Stimulated activated CD8-positive, alpha-beta memory T cell treated with anti-CD3 and anti-CD28 coated beads, Interleukin-7, amount 100 ng/mL, for 48 hours (primary cell): ENCODE measurements at regions not wholly inside any gene's neighbourhood (a gene's known extent, or its start where the extent isn't known, plus 50 kb on each side); places are given as distances from the start of the nearest gene placed in this dataset.
"Not testable (repeated sequence)": the region's sequence is repeated elsewhere in the genome, so short reads cannot be mapped to it uniquely, and the experiment has no call there.

Source experiments
- DNase-seq, 2 donors: peaks; one replicate each; pipeline ENCODE4 v3.0.0-alpha.2; 2020; ENCODE audit warnings: low read depth in 1 of 2; ENCODE audit errors: extremely low read depth in 1 of 2

DNA sequence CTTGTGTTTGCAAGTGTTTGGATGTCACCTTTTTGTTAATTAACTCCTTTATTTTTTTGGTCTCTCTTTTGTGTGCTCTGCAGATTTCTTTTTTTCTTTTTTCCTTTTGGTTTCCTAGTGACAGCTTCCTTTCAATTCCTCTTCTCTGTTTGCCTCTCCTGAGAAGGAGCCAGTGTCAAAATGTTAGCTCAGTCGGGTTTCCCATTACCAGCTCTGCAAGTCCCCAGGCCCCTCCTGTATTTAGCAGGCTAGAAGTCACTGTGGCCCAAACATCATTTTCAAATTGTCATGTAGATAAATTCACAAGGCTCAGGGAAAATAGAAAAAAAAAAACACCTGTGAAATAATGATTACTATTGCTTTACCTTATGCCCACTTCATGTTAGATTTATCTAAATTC is 1621.6 kb downstream of the CDH8 start:
- DNase-seq: no peak

DNA sequence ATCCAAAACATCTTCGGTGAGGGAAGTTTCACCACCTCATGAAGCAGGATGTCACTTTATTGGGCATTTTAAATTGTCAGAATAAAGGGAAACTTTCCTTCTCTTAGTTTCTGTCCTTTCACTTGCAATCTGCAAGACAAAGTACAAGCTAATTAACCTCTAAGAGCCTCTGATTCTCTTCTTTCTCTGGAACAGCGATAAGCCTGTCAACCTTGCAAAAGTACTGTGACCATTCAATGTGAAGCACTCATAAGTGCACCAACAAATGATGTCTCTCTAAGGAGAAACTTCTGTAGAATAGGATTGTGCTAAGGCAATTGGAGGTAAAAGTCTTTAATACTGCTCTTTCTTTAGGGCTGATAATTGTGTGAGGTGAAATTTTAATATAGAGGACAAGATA is 1622.3 kb downstream of the CDH8 start:
- DNase-seq: no peak

DNA sequence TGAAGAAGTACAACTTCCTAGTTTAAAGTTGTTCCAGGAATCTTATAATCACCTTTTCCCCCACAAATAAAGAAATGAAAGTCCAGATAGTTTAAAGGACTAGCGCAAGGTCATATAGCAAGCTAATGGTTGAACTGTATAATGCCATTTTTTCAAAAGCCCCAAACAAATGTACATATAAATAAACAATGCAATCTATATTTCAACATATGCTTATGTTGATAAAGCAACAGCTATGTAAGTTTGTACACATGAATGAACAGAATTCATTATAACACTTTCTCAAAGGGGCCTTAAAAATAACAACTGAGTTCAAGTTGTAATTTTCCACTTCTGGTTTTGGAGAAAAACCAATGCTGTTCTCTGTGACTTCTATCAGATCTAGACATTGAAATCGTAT is 1628.6 kb downstream of the CDH8 start:
- DNase-seq: no peak

DNA sequence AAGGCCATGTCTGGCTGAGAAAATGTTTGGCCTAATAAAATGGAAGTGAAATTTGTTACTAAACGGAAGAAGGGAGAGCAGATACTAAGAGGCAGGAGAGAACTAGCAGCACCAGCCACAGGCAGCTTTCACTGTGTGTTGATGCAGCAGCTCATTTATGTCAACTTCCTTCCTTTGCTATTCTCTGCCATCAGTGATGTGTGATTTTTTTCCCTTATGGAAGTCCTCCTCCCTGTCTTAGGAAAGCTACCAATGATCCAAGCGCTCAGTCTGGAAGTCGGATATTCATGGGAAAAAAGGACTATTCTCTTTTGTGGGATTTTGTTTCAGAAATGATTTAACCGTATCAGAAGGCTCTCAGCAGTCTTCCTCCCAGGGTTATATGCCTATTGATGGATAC is 1629.2 kb downstream of the CDH8 start:
- no peak for DNase-seq

DNA sequence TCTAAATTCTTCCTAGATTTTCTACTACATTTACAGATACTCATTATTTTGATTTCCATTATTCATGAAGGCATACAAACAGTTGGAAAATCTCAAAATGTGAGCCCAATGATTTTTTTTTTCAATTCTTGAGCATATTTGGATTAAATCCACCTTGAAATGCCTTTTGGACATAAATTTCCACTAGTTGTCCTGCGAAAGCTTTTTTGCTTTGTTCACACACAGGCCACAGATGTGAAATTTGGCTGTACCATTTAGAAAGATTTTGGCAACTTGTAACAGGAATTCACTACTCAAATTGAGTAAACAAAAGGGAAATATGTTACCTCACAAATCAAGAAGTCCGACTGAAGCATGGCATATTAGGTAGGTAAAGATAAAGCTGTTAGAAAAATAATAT is 1631.0 kb downstream of the CDH8 start:
- no peak for DNase-seq

DNA sequence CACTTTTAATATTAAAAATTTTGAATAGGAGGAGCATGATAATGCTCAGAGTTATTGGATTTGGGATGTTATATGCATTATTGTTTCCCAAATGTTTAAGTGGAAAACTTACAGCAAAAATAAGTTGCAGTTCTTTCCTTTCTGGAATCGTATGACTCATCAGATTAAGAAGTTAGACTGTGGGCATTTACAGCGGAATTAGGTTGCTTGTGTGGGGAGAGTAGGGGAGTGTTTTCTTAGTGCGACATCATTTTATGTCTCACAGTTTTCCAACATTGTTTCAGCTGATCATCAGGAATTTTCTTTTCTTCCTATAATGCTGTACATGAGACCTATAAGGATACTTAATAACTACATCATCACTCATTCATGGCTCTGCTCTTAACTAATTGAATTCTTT is 1631.8 kb downstream of the CDH8 start:
- DNase-seq: no peak

DNA sequence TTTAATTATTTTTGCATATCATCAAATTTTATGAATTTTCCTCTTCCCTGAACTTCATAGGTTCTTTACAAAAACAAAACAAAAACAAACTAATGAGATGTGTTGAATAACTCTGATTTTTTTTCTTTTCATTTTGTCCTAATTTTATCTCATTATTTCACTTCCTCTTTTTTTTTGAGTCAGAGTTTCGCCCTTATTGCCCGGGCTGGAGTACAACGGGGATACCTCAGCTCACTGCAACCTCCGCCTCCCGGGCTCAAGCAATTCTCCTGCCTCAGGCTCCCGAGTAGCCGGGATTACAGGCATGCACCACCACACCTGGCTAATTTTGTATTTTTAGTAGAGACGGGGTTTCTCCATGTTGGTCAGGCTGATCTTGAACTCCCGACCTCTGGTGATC is 1633.3 kb downstream of the CDH8 start:
- DNase-seq: not testable (repeated sequence)

DNA sequence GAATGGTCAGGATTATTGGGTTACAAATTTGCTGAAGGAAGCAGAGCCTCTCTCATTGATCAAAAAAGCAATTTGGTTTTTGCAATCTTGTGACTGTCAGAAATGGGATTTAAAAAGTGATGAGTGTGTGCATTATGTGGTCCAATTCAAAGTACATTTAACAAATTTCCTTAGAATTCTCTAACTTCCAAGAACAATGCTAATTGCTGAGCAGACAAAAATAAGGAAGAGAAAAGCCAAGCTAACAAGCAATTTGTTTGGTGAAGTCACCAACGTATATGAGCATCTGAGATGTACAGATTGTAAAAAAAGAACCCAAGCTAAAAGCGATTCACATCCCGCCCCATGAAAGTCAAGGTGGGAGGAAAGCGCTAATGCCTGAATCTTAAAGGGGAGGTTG is 1643.9 kb downstream of the CDH8 start:
- no peak for DNase-seq

DNA sequence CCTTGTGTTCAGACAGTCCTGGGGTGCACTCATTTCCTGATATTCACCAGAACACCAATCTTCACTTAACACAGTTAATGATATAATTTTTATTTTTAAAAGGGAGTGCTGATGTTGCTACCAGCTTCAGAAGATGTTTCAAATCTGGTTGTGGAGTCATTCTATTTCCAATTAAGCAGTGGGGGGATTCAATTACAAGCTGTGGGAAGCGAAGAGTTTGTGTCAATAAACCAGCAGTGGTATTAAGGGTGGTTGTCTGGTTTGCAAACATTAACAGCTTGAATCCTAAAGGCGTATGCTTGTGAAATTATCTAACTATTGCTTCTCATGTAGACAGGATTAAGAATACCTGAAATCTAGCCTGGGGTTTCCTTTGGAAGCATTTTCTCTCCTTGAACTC is 1637.5 kb upstream of the GOT2 start:
- DNase-seq: no peak

DNA sequence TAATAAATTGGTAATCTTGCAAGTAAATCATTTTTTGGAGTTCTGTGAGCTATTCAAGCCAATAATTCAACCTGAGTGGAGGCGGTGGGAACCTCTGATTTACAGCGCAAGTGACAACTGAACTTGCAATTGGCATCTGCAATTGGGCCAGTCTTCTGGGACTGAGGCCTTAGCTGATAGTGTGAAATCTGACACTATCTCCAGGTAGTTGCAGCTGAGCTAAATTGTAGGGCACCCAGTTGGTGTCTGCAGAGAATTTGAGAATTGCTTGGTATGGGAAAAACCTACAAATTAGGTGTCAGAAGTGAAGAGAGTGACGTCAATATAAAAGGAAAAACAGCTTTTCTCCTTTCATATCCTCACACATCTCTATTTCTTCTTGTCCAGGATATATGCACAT is 1633.6 kb upstream of the GOT2 start:
- DNase-seq: no peak

DNA sequence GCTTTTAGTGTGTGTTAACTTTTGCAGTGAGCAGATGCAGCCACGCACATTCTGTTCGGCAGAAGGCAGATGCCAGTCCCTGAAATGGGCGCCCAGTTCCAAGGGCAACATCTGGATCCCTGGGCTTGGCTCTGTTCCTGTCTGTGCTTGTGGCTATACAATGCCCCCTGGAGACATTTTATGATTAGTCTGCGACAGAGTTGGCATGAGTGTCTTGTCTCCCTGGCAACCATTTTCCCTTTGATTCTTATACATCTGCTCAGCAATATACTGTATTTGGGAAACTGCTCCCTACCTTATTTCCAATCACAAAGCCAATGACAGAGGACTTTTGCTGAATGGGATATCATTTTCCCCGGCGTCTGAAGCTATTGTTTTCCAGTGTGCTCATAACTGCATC is 1629.5 kb upstream of the GOT2 start:
- DNase-seq: no peak

DNA sequence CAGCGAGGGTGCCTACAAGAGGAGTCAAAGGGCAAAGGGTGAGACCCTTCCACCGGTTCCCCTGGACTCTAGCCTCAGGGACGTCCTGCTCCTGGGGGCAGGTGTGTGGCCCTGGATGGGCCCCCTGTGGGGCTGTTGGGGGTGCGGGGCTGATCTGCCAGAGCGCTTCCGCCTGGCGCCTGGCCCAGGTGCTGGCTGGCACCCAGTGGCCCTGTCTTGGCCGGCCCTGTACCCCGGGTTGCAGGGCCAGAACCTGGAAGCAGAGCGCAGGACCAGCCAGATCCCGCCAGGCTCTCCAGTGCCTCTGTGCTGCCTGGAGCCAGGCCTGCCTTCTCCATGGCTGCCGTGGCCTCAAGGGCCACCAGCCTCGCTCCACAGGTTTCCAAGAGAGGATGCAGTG is 1625.8 kb upstream of the GOT2 start:
- not testable (repeated sequence) for DNase-seq

DNA sequence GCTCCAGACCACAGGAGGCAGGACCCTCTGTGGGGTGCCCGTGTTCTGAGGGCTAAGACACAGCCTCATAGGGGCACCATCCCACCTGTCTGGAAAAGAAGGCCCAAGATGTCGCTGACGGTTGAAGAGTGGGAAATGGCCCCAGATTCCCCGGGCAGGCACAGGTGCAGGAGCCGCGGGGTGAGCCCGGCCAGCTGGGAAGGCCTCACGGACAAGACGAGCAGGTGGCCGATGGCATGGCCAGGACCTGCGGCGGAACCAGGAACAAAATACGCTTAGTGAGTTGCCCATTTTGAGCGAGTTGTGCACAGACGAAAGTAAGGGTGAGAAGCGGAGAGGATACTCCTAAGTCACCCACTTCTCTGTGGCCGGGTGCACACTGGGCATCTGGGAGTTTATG is 1625.3 kb upstream of the GOT2 start:
- DNase-seq: not testable (repeated sequence)

DNA sequence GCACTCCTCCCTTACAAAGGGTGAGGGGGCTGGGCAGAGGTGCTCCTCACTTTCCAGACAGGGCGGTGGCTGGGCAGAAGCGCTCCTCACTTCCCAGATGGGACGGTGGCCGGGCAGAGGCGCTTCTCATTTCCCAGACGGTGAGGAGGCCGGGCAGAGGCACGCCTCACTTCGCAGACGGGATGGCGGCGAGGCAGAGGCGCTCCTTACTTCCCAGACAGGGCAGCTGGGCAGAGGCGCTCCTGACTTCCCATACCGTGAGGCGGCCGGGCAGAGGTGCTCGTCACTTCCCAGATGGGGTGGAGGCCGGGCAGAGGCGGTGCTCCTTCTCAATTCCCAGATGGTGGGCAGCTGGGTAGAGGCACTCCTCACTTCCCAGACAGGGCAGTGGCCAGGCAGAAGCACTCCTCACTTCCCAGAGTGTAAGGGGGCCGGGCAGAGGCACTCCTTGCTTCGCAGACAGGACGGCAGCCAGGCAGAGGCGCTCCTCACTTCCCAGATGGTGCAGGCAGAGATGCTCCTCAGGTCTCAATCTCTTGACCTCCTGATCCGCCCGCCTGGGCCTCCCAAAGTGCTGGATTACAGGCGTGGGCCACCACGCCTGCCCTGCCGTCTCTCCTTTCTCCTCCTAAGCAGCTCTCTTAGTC is 1623.9 kb upstream of the GOT2 start:
- not testable (repeated sequence) for DNase-seq

DNA sequence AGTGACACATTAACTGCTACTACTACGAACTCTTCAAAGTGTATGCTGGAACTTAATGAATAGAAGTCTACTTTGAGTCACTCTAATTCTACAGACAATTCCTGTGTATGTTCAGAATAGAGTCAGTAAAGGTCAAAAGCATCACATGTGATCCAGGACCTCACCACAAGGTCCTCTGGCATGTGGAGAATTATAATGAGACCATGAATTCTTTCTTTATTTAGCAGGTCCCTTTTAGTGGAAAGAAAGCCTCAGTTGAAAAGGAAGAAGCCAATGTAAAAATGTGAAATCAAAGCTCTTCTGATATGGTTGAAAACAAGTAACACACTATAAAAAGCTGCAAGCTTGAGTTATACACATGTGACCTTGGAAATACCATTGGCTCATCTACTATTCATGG is 1612.1 kb upstream of the GOT2 start:
- no peak for DNase-seq

DNA sequence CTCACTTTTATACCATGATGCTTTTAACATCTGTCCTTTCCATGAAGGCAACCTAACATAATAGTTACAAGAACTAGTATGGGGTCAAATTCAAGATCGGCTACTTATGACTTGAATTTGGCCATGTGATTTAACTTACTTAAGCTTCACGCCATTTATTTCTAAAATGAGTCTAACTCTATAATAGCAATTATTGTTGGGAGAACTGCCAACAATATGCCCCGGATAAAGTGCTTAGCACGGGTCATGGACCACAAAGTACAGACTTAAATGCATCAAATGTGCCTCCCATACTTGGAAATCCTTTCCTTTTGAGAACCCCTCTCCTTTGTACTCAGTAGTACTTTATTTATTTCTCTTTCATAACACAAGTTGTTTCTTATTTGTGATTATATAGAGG is 1603.6 kb upstream of the GOT2 start:
- DNase-seq: no peak

DNA sequence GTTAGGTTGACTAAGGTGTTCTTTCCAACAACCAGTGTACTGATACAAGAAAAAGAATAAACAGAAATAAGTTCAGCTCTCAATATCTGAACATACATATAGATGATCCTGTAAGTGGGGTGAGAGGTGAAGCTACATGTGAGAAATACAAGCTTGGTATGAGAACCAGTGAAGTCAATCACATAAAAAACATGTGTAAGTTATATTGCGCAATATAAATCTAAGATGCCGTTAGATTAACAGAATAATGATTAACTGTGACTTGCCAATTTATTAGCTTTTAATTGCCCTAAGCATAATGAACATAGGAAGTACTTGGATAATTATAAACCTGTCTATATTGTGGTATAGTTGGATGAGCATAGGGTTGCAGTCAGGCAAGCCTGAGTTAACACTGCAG is 1597.1 kb upstream of the GOT2 start:
- DNase-seq: no peak

DNA sequence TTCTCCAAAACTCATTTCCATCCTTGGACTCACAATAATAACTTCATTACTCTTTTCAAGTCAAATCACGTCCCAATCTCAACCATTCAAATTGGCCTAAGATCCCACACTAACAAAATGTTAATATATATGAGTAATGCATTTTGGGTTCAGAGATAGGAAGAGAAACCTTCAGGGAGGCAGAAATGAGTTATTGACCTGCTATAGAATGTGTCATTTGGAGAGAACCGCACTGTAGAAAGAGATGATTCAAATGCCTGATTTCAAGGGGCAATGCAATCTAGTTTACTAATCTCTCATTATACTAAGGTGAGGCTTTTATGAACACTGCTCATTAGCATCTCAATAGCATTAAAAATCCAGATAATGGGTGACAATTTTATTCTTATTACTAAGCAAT is 1595.0 kb upstream of the GOT2 start:
- DNase-seq: no peak

DNA sequence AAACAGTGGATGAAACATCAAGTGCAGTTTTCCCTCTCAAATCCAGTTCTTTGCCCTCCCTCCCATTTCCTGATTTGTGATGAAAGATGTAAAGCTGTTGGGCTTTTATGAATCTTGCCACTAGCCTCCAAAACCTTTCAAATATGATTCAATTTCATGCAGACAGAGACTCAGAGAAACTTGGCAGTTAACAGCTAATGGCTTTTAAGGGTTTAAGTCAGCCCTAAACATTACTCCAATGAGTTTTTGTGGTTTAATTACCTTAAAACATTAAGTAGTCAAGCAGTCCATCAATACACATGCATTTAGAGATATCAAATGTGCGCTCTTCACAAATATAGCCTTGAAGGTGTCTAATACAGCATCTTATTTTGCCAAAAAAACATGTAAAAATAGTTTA is 1594.0 kb upstream of the GOT2 start:
- DNase-seq: no peak

DNA sequence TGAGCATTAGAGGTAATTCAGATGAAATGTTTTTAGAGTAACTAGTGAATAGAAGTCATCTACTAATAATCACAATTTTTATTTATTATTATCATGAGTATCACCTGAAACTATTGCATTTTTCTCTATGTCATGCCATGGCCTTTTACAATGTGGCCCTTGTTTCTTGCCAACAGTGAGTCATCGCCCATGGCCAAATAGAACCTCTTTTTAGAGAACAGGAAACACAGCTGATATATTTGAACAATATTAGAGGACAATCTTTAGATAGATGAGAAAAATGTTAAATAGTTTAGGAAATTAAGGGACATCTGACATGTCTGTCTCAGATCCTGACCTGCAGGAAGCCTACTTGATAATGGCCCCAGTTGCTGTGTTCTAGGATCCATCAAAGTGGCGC is 1584.4 kb upstream of the GOT2 start:
- DNase-seq: no peak

DNA sequence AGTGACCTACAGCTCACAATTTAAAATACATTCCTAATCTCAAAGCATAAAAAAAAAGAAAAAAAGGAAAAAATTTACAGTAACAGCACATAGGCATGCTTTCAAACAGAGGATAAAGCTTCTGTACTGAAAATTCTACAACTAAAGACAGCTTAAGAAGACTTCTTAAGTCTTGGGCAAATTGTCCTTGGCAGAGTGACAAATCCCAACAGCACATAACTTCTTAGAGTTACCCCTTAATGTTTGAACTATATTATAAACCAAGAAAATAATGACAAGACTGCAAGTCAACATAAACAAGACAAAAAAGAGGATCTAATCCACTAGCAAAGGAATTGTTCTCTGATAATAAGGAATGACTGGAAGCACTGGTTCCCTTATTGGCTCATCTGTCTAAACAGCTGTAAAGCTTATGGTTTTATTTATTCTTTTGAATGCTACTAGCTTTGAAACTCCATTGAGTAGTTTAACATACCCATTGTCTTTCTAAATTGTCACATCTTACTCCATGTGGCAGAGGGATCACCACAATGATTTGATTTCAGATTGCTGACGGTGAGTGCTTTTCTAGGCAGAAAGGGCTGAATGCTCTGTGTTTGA is 1576.8 kb upstream of the GOT2 start:
- no peak for DNase-seq

DNA sequence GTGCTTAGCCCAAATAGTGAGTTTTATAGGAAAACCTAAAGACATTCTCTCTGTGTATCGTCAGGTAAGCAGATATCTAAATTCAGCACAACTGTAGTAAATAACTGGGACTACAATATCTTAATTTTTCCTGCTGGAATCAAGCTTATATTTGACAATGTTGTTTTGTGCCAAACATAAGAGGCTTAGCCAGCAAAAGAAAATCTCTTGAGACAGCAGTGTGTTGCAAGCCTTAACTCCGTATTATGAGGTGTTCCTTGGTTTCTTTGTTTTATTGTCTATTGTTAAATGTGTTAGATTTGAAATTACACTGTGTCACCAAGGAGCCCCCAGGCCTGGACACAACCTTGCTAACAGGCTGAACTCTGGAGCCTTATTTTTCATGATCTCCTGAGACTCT is 1570.6 kb upstream of the GOT2 start:
- DNase-seq: no peak

DNA sequence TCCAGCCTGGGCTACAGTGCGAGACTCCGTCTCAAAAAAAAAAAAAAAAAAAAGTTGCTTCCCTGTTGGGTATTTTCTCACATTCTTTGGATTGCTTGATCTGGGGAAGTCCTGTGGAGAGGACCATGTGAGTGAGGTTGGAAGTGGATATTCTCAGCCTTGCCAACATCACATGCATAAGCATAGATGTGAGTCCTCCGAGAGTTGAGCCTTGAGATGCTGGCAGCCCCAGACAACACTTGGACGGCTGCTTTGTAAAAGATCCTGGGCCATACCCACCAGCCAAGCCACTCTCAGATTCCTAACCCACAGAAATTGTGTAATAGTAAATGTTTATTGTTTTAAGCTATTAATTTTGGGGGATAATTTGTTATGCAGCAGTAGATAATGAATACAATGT is 1570.0 kb upstream of the GOT2 start:
- DNase-seq: no peak
